ENCODE measurements at regions not wholly inside any gene's neighbourhood (a gene's known extent, or its start where the extent isn't known, plus 50 kb on each side); places are given as distances from the start of the nearest gene placed in this dataset.
"Not testable (repeated sequence)": the region's sequence is repeated elsewhere in the genome, so short reads cannot be mapped to it uniquely, and the experiment has no call there.

DNA sequence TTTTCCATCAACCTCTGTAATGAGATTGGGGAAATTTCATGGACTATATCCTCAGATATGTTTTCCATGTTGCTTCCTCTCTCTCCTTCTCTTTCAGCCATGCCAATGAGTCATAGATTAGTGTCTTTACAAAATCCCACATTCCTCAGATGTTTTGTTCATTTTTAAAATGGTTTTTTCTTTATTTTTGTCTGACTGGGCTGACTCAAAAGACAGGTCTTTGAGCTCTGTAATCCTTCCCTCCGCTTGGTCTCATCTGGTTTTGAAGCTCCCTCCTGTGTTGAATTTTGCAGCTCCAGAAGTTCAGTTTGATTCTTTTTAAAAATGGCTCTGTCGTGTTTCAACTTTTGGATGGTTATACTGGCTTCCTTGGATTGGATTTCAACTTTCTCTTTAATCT is 86.7 kb downstream of the LGALS9B start:
- not testable (repeated sequence) for TF ChIP-seq NFATC4 (CRISPR knock-in tag; IDR thresholded peaks at IDR 0.05)
- TF ChIP-seq, protein P1, sequence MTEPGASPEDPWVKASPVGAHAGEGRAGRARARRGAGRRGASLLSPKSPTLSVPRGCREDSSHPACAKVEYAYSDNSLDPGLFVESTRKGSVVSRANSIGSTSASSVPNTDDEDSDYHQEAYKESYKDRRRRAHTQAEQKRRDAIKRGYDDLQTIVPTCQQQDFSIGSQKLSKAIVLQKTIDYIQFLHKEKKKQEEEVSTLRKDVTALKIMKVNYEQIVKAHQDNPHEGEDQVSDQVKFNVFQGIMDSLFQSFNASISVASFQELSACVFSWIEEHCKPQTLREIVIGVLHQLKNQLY (CRISPR knock-in tag; IDR thresholded peaks at IDR 0.05) = not testable (repeated sequence)
- TF ChIP-seq, protein P2, sequence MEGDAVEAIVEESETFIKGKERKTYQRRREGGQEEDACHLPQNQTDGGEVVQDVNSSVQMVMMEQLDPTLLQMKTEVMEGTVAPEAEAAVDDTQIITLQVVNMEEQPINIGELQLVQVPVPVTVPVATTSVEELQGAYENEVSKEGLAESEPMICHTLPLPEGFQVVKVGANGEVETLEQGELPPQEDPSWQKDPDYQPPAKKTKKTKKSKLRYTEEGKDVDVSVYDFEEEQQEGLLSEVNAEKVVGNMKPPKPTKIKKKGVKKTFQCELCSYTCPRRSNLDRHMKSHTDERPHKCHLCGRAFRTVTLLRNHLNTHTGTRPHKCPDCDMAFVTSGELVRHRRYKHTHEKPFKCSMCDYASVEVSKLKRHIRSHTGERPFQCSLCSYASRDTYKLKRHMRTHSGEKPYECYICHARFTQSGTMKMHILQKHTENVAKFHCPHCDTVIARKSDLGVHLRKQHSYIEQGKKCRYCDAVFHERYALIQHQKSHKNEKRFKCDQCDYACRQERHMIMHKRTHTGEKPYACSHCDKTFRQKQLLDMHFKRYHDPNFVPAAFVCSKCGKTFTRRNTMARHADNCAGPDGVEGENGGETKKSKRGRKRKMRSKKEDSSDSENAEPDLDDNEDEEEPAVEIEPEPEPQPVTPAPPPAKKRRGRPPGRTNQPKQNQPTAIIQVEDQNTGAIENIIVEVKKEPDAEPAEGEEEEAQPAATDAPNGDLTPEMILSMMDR (IDR thresholded peaks at IDR 0.05) = not testable (repeated sequence)

Data from WTC11 (cell line).